ENCODE measurements at regions not wholly inside any gene's neighbourhood (a gene's known extent, or its start where the extent isn't known, plus 50 kb on each side); places are given as distances from the start of the nearest gene placed in this dataset.

GRCh38 chr4:127182687-127183086, 450.1 kb upstream of the INTU start:
- no peaks in the 10 kb centered on the region for H3K9me2 ChIP-seq (replicated peaks; ENCODE audit: insufficient read depth, low read length)
- H3K4me2 ChIP-seq (ENCODE audit: low read depth, low read length, poor library complexity, severe bottlenecking) = no peak overlapping the region

DNA sequence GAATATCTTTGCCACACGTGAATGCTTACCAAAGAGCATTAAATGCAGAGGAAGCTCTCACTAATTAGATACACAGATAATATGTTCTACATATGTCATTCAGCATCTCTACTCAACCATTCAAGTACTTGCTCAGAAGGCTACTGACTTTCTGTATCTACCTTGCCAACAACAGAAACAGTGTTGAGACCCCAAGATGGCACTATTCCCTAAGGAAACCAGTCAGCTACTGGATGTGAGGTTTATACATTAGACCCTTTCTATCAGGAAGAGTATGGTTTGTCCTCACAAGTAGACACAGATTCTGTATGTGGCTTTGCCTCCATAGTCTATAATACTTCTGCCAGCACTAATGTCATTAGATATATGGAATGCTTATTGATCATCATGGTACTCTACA, 443.9 kb upstream of the INTU start:
- no peaks in the 10 kb centered on the region for H3K27me3 ChIP-seq (ENCODE audit: low read length)
- no peaks in the 10 kb centered on the region for H3K79me2 ChIP-seq (ENCODE audit: low read length)
- H3K9me2 ChIP-seq (replicated peaks; ENCODE audit: insufficient read depth, low read length) = no peaks in the 10 kb centered on the region
- H3K4me3 ChIP-seq (ENCODE audit: low read length) = no peak overlapping the region
- H3K27ac ChIP-seq (ENCODE audit: low read length) = no peak overlapping the region
- no peak overlapping the region for H3K4me2 ChIP-seq (ENCODE audit: low read depth, low read length, poor library complexity, severe bottlenecking)
- no peak overlapping the region for H3K9ac ChIP-seq (ENCODE audit: low read length)
- H3K4me1 ChIP-seq (ENCODE audit: low read length) = no peaks in the 10 kb centered on the region
- no peaks in the 10 kb centered on the region for H4K20me1 ChIP-seq (ENCODE audit: insufficient read depth, low read depth, low read length)
- DNase-seq = no peak
- H3K36me3 ChIP-seq (ENCODE audit: insufficient read depth, low read length) = no peaks in the 10 kb centered on the region
- no peaks in the 10 kb centered on the region for H3K9me3 ChIP-seq (ENCODE audit: low read length)
- H2AFZ ChIP-seq (ENCODE audit: low read length) = no peak overlapping the region

More at GRCh38 chr4:127182687-127183086, 450.1 kb upstream of the INTU start:
- H3K4me1 ChIP-seq (ENCODE audit: low read length) = no peaks in the 10 kb centered on the region
- no peaks in the 10 kb centered on the region for H3K36me3 ChIP-seq (ENCODE audit: insufficient read depth, low read length)
- H3K4me3 ChIP-seq (ENCODE audit: low read length) = no peak overlapping the region
- no peaks in the 10 kb centered on the region for H3K9me3 ChIP-seq (ENCODE audit: low read length)
- H3K79me2 ChIP-seq (ENCODE audit: low read length) = no peaks in the 10 kb centered on the region
- H2AFZ ChIP-seq (ENCODE audit: low read length) = no peak overlapping the region
- no peak overlapping the region for H3K9ac ChIP-seq (ENCODE audit: low read length)
- no peak for DNase-seq
- H3K27ac ChIP-seq (ENCODE audit: low read length) = no peak overlapping the region
- H4K20me1 ChIP-seq (ENCODE audit: insufficient read depth, low read depth, low read length) = no peaks in the 10 kb centered on the region
- no peaks in the 10 kb centered on the region for H3K27me3 ChIP-seq (ENCODE audit: low read length)

GRCh38 chr4:127194281-127194680, 438.5 kb upstream of the INTU start:
- Histone ChIP-seq H3K27me3 (ENCODE audit: low read length) (no peaks in the 10 kb centered on the region), H3K4me3 (ENCODE audit: low read length) (no peak overlapping the region), H3K9me3 (ENCODE audit: low read length) (no peaks in the 10 kb centered on the region), H3K79me2 (ENCODE audit: low read length) (no peaks in the 10 kb centered on the region), H3K9me2 (replicated peaks; ENCODE audit: insufficient read depth, low read length) (no peaks in the 10 kb centered on the region), H3K36me3 (ENCODE audit: insufficient read depth, low read length) (no peaks in the 10 kb centered on the region), H4K20me1 (ENCODE audit: insufficient read depth, low read depth, low read length) (no peaks in the 10 kb centered on the region), H3K4me1 (ENCODE audit: low read length) (no peaks in the 10 kb centered on the region), H2AFZ (ENCODE audit: low read length) (no peak overlapping the region), H3K9ac (ENCODE audit: low read length) (no peak overlapping the region), H3K27ac (ENCODE audit: low read length) (no peak overlapping the region), H3K4me2 (ENCODE audit: low read depth, low read length, poor library complexity, severe bottlenecking) (no peak overlapping the region)
- no peak for DNase-seq

GRCh38 chr4:127196655-127197352, 436.0 kb upstream of the INTU start:
- Histone ChIP-seq H3K27me3 (ENCODE audit: low read length) (no peaks in the 10 kb centered on the region), H3K9me3 (ENCODE audit: low read length) (no peaks in the 10 kb centered on the region), H3K79me2 (ENCODE audit: low read length) (no peaks in the 10 kb centered on the region), H3K27ac (ENCODE audit: low read length) (no peak overlapping the region), H2AFZ (ENCODE audit: low read length) (no peak overlapping the region), H3K4me1 (ENCODE audit: low read length) (no peaks in the 10 kb centered on the region), H4K20me1 (ENCODE audit: insufficient read depth, low read depth, low read length) (no peaks in the 10 kb centered on the region), H3K4me2 (ENCODE audit: low read depth, low read length, poor library complexity, severe bottlenecking) (no peak overlapping the region), H3K4me3 (ENCODE audit: low read length) (no peak overlapping the region), H3K36me3 (ENCODE audit: insufficient read depth, low read length) (no peaks in the 10 kb centered on the region), H3K9me2 (replicated peaks; ENCODE audit: insufficient read depth, low read length) (no peaks in the 10 kb centered on the region), H3K9ac (ENCODE audit: low read length) (no peak overlapping the region)
- no peak for DNase-seq

DNA sequence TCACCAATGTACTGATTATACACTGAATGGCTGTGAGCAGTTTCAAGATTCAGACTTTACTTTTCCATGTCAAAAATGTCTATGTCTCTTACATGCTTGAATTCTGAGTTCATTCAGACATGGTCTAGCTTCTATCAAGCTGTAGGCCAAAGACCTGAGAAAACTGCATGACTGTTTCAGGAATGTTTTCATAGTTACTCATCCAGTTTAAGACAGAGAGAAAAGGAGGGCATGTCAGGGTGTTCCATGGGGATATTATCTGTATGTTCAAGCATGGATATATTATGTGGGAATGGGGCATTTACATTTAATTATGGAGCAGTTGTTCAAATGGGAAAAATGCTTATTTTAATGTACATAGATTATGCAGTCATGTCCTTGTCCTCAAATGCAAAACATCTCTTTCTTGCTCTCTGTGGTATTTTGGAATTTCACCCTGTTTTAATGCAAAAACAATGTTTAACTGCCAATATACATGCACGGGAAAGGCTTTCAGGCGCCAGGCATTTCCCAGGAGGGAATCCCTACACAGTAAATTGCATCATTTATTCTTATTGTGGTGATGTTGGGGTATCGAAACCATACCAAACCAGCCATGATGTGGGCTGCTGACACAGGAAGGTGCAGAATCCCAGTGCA, 429.1 kb upstream of the INTU start:
- Histone ChIP-seq H2AFZ (ENCODE audit: low read length) (no peak overlapping the region), H3K27ac (ENCODE audit: low read length) (no peak overlapping the region), H3K36me3 (ENCODE audit: insufficient read depth, low read length) (no peaks in the 10 kb centered on the region), H3K4me1 (ENCODE audit: low read length) (no peaks in the 10 kb centered on the region), H3K4me2 (ENCODE audit: low read depth, low read length, poor library complexity, severe bottlenecking) (no peak overlapping the region), H3K9me3 (ENCODE audit: low read length) (no peaks in the 10 kb centered on the region), H4K20me1 (ENCODE audit: insufficient read depth, low read depth, low read length) (no peaks in the 10 kb centered on the region), H3K79me2 (ENCODE audit: low read length) (no peaks in the 10 kb centered on the region), H3K27me3 (ENCODE audit: low read length) (no peaks in the 10 kb centered on the region), H3K4me3 (ENCODE audit: low read length) (no peak overlapping the region), H3K9me2 (replicated peaks; ENCODE audit: insufficient read depth, low read length) (no peaks in the 10 kb centered on the region; the same call in 1 of the 2 replicates), H3K9ac (ENCODE audit: low read length) (no peak overlapping the region)
- DNase-seq = no peak

DNA sequence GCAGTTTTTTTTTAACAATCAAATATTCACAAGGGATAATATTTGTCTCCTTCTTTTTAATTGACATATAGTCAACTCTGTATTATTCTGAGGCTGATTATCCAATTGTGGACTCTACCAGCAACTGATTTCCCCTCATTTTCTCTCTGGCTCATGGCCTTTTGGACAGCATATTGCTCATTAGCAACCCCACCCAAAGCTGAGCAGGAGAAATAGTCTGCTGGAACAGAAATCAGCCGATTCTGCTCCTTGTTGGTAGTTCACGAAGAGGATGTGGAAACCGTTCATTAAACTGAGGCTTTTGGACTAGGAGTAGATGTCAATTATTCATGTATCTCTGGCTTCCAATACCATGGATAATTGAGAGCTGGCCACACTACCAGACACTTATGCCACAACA, 428.4 kb upstream of the INTU start:
- Histone ChIP-seq H3K4me1 (ENCODE audit: low read length) (no peaks in the 10 kb centered on the region), H3K4me3 (ENCODE audit: low read length) (no peak overlapping the region), H3K9ac (ENCODE audit: low read length) (no peak overlapping the region), H4K20me1 (ENCODE audit: insufficient read depth, low read depth, low read length) (no peaks in the 10 kb centered on the region), H3K36me3 (ENCODE audit: insufficient read depth, low read length) (no peaks in the 10 kb centered on the region), H3K9me3 (ENCODE audit: low read length) (no peaks in the 10 kb centered on the region), H3K4me2 (ENCODE audit: low read depth, low read length, poor library complexity, severe bottlenecking) (no peak overlapping the region), H3K9me2 (replicated peaks; ENCODE audit: insufficient read depth, low read length) (no peaks in the 10 kb centered on the region; the same call in 1 of the 2 replicates), H2AFZ (ENCODE audit: low read length) (no peak overlapping the region), H3K27me3 (ENCODE audit: low read length) (no peaks in the 10 kb centered on the region), H3K79me2 (ENCODE audit: low read length) (no peaks in the 10 kb centered on the region), H3K27ac (ENCODE audit: low read length) (no peak overlapping the region)
- DNase-seq = no peak

DNA sequence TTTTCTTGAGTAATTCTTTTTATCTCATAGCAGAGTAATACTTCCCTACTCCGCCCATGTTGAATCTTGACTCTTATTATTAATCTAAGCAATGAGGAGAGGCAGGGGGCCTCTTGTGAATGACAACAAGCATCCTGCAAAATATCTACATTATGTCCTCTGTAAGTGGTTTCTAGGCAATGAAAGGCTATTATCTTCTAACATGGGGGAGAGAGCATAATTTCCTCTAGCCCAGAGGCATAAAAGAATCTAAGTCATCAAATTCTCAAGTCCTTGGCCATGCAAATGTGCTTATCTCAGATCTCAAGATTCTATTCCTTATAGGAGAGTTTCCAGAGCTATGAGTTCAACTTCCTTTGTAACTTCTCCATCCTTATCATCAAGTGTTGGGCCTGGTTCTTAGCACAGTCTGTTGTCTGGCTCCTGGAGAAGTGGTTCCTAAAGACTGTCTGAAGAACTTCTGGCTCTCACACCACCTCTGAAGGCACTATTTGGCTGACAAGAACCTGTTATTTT, 423.1 kb upstream of the INTU start:
- Histone ChIP-seq H2AFZ (ENCODE audit: low read length) (no peak overlapping the region), H3K27me3 (ENCODE audit: low read length) (no peaks in the 10 kb centered on the region), H3K27ac (ENCODE audit: low read length) (no peak overlapping the region), H3K79me2 (ENCODE audit: low read length) (no peaks in the 10 kb centered on the region), H3K4me2 (ENCODE audit: low read depth, low read length, poor library complexity, severe bottlenecking) (no peak overlapping the region), H3K4me1 (ENCODE audit: low read length) (no peaks in the 10 kb centered on the region), H3K9me3 (ENCODE audit: low read length) (no peaks in the 10 kb centered on the region; the same call in 1 of the 2 replicates), H4K20me1 (ENCODE audit: insufficient read depth, low read depth, low read length) (no peaks in the 10 kb centered on the region), H3K4me3 (ENCODE audit: low read length) (no peak overlapping the region), H3K9me2 (replicated peaks; ENCODE audit: insufficient read depth, low read length) (peaks cover 3% of the 10 kb centered on the region; the same call in 1 of the 2 replicates), H3K9ac (ENCODE audit: low read length) (no peak overlapping the region), H3K36me3 (ENCODE audit: insufficient read depth, low read length) (no peaks in the 10 kb centered on the region)
- no peak for DNase-seq

GRCh38 chr4:127210893-127211649, 421.7 kb upstream of the INTU start:
- H3K4me1 ChIP-seq (ENCODE audit: low read length) = no peaks in the 10 kb centered on the region
- no peak overlapping the region for H2AFZ ChIP-seq (ENCODE audit: low read length)
- no peaks in the 10 kb centered on the region; the same call in 1 of the 2 replicates for H3K9me3 ChIP-seq (ENCODE audit: low read length)
- no peaks in the 10 kb centered on the region for H3K27me3 ChIP-seq (ENCODE audit: low read length)
- H3K4me2 ChIP-seq (ENCODE audit: low read depth, low read length, poor library complexity, severe bottlenecking) = no peak overlapping the region
- DNase-seq = no peak
- no peak overlapping the region for H3K27ac ChIP-seq (ENCODE audit: low read length)
- no peaks in the 10 kb centered on the region for H4K20me1 ChIP-seq (ENCODE audit: insufficient read depth, low read depth, low read length)
- H3K9ac ChIP-seq (ENCODE audit: low read length) = no peak overlapping the region
- H3K36me3 ChIP-seq (ENCODE audit: insufficient read depth, low read length) = no peaks in the 10 kb centered on the region
- no peaks in the 10 kb centered on the region for H3K79me2 ChIP-seq (ENCODE audit: low read length)
- peaks cover 3% of the 10 kb centered on the region; the same call in 1 of the 2 replicates for H3K9me2 ChIP-seq (replicated peaks; ENCODE audit: insufficient read depth, low read length)
- no peak overlapping the region for H3K4me3 ChIP-seq (ENCODE audit: low read length)

Measured in Karpas-422 (cell line).